A549 (cell line): ENCODE measurements at regions not wholly inside any gene's neighbourhood (a gene's known extent, or its start where the extent isn't known, plus 50 kb on each side); places are given as distances from the start of the nearest gene placed in this dataset.

Experiments
- ATAC-seq, 2 experiments: fragments of 200-7000 bp in 1 of 2; fragments of >200 bp in 1 of 2; cut with Nextera tagmentation in 1 of 2; cut with Tn5 transposase in 1 of 2; 3 replicates each; pipeline versions ENCODE4 v1.8.0 to v1.9.1; 2018 to 2020; ENCODE audit warnings: mild to moderate bottlenecking in 1 of 2, moderate library complexity in 1 of 2
- CTCF ChIA-PET: fragments of 300-600 bp; sonication (Branson Sonifier 250); formaldehyde crosslinking; extraction: SDS; loops from one replicate; lab custom pipeline; 2021; ENCODE audit warnings: antibody characterized with exemption, inconsistent platforms; lab: Yijun Ruan, JAX
- POLR2A ChIA-PET: fragments of 350-600 bp; formaldehyde crosslinking; extraction: SDS; loops from one replicate; lab custom pipeline; 2021; ENCODE audit warnings: antibody characterized with exemption, inconsistent platforms; lab: Yijun Ruan, JAX
- DNase-seq, 2 experiments: peaks; one replicate each; pipeline versions ENCODE4 v3.0.0 to v3.0.0-alpha.2; 2011 to 2016; ENCODE audit warnings: low read depth in 1 of 2, low spot score in 1 of 2
- FAIRE-seq: peaks from 2 replicates; lab custom pipeline; 2011; peaks lifted over from hg19 to GRCh38; lab: Jason Lieb, UNC
- H3K27ac ChIP-seq, 2 experiments: fragments of >200 bp; sonication (Bioruptor Twin); formaldehyde crosslinking; 3 replicates each; pipeline ENCODE4 v1.5.1; 2016 to 2017
- H3K4me1 ChIP-seq: fragments of >200 bp; sonication (Bioruptor Twin); formaldehyde crosslinking; 3 replicates; pipeline ENCODE4 v1.6.1; 2016
- H3K4me2 ChIP-seq: fragments of >200 bp; sonication (Bioruptor Twin); formaldehyde crosslinking; 3 replicates; pipeline ENCODE4 v1.6.1; 2016
- H3K4me3 ChIP-seq: fragments of >200 bp; sonication (Bioruptor Twin); formaldehyde crosslinking; 3 replicates; pipeline ENCODE4 v1.5.1; 2016
- H3K9me3 ChIP-seq: fragments of >200 bp; sonication (Bioruptor Twin); formaldehyde crosslinking; 3 replicates; pipeline ENCODE4 v1.6.1; 2016
- BHLHE40 ChIP-seq: IDR thresholded peaks from 2 replicates; pipeline ENCODE4 v1.6.1; 2012; ENCODE audit warnings: low read depth, low read length, inconsistent platforms
- CEBPB ChIP-seq, 2 experiments: fragments of >200 bp in 1 of 2; sonication (Bioruptor Twin) in 1 of 2; formaldehyde crosslinking in 1 of 2; IDR thresholded peaks; 2 replicates each; pipeline ENCODE4 v1.6.1; 2012 to 2016
- CHD2 ChIP-seq: fragments of 150-350 bp; IDR thresholded peaks from 2 replicates; pipeline ENCODE4 v1.6.1; 2014; ENCODE audit warnings: low read length; ENCODE audit not compliant: partially characterized antibody
- EHMT2 ChIP-seq: fragments of 200-600 bp; sonication (generic); IDR thresholded peaks from 2 replicates; pipeline ENCODE4 v1.6.1; 2016; ENCODE audit warnings: antibody characterized with exemption, low read depth, mild to moderate bottlenecking, moderate library complexity
- EP300 ChIP-seq, 2 experiments: fragments of >200 bp; sonication (Bioruptor Twin); formaldehyde crosslinking; IDR thresholded peaks; 2 replicates in 1 of 2; 3 replicates in 1 of 2; pipeline ENCODE4 v1.6.1; 2016 to 2017
- ESRRA ChIP-seq: fragments of 150-350 bp; IDR thresholded peaks from 2 replicates; pipeline ENCODE4 v1.6.1; 2014; ENCODE audit warnings: mild to moderate bottlenecking, low read length, borderline replicate concordance
- HMGXB4 ChIP-seq: fragments of 250-450 bp; sonication (Bioruptor Pico); IDR thresholded peaks from 2 replicates; pipeline ENCODE4 v1.5.0; 2021; ENCODE audit warnings: mild to moderate bottlenecking, moderate library complexity, borderline replicate concordance
- JUN ChIP-seq, 2 experiments: fragments of >200 bp; sonication (Bioruptor Twin); formaldehyde crosslinking; IDR thresholded peaks; 2 replicates in 1 of 2; 3 replicates in 1 of 2; pipeline ENCODE4 v1.6.1; 2016 to 2017
- KDM1A ChIP-seq: fragments of 200-600 bp; sonication (generic); IDR thresholded peaks from 2 replicates; pipeline ENCODE4 v1.6.1; 2016; ENCODE audit warnings: low read depth, mild to moderate bottlenecking
- KDM5A ChIP-seq: fragments of 200-600 bp; sonication (generic); IDR thresholded peaks from 2 replicates; pipeline ENCODE4 v1.6.1; 2016; ENCODE audit warnings: antibody characterized with exemption, mild to moderate bottlenecking
- MYC ChIP-seq: IDR thresholded peaks from 2 replicates; pipeline ENCODE4 v1.6.1; 2012; ENCODE audit warnings: mild to moderate bottlenecking, inconsistent platforms, low read length, improper control_type of control experiment, borderline replicate concordance
- PBX3 ChIP-seq: IDR thresholded peaks from 2 replicates; pipeline ENCODE4 v1.6.1; 2012
- POLR2A ChIP-seq: IDR thresholded peaks from 2 replicates; pipeline ENCODE4 v1.6.1; 2012; ENCODE audit warnings: mild to moderate bottlenecking, low read length
- RARB ChIP-seq: fragments of 250-450 bp; sonication (Bioruptor Pico); IDR thresholded peaks from 2 replicates; pipeline ENCODE4 v1.8.0; 2021; ENCODE audit warnings: mild to moderate bottlenecking, moderate library complexity
- RNF2 ChIP-seq: fragments of 200-600 bp; sonication (generic); IDR thresholded peaks from 2 replicates; pipeline ENCODE4 v1.6.1; 2016; ENCODE audit warnings: low read depth, mild to moderate bottlenecking, antibody characterized with exemption, moderate library complexity, borderline replicate concordance
- USF2 ChIP-seq: fragments of 450-650 bp; IDR thresholded peaks from 2 replicates; pipeline ENCODE4 v1.6.1; 2014; ENCODE audit warnings: antibody characterized with exemption
- ZFP36 ChIP-seq: fragments of 450-650 bp; IDR thresholded peaks from 2 replicates; pipeline ENCODE4 v1.6.1; 2014; ENCODE audit warnings: borderline replicate concordance; ENCODE audit not compliant: partially characterized antibody
- ZNF302 ChIP-seq: fragments of 250-450 bp; sonication (Bioruptor Pico); IDR thresholded peaks from 2 replicates; pipeline ENCODE4 v1.9.0; 2021; ENCODE audit warnings: inconsistent platforms, mild to moderate bottlenecking, moderate library complexity
- WGBS: methylation state at CpG from one replicate; pipeline ENCODE4 v1.1.6; 2017; ENCODE audit errors: missing lambda C conversion rate; 5-methylcytosine and 5-hydroxymethylcytosine counted together
- TF ChIP-seq, protein P1 (sequence below): fragments of >200 bp; sonication (Bioruptor Twin); formaldehyde crosslinking; IDR thresholded peaks from 2 replicates; pipeline ENCODE4 v1.6.1; 2016
- TF ChIP-seq, protein P2 (sequence below): fragments of 200-600 bp; sonication (generic); IDR thresholded peaks from 2 replicates; pipeline ENCODE4 v1.6.1; 2016; ENCODE audit warnings: antibody characterized with exemption, mild to moderate bottlenecking, moderate library complexity
- TF ChIP-seq, protein P3 (sequence below): fragments of 250-450 bp; sonication (Bioruptor Pico); IDR thresholded peaks from 2 replicates; pipeline ENCODE4 v1.5.0; 2020; ENCODE audit warnings: low read depth, mild to moderate bottlenecking, moderate library complexity
- TF ChIP-seq, protein P4 (sequence below): fragments of >200 bp; sonication (Bioruptor Twin); formaldehyde crosslinking; IDR thresholded peaks from 3 replicates; pipeline ENCODE4 v1.6.1; 2016

DNA sequence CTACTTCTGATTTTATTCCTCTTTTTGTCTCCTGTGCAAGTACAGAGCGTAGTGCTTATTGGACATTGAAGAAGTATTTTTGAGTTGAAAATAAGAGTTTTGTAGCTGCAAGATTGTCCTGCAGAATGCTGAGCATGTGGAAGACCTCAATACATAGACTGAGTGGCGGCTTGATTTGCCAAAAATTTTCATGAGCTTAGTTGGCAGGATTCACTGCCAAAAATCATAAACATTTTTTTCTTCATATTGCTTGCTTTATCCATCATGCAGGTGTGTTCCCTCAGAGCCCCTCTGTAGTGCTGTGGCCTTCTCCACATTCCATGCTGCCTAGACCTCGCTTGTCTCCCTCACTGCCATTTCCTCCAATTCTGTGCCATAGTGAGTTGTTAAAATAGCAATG is 100.1 kb downstream of the DUSP10 start:
- no peak for DNase-seq
- no peak for ATAC-seq
- H3K4me2 ChIP-seq: no peak overlapping the region
- no peak overlapping the region for H3K27ac ChIP-seq
- TF ChIP-seq, protein P1, sequence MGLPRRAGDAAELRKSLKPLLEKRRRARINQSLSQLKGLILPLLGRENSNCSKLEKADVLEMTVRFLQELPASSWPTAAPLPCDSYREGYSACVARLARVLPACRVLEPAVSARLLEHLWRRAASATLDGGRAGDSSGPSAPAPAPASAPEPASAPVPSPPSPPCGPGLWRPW: no peak
- no peak for TF ChIP-seq CHD2
- no peak for TF ChIP-seq EP300 (IDR thresholded peaks at IDR 0.05)
- TF ChIP-seq USF2: no peak
- TF ChIP-seq, protein P2, sequence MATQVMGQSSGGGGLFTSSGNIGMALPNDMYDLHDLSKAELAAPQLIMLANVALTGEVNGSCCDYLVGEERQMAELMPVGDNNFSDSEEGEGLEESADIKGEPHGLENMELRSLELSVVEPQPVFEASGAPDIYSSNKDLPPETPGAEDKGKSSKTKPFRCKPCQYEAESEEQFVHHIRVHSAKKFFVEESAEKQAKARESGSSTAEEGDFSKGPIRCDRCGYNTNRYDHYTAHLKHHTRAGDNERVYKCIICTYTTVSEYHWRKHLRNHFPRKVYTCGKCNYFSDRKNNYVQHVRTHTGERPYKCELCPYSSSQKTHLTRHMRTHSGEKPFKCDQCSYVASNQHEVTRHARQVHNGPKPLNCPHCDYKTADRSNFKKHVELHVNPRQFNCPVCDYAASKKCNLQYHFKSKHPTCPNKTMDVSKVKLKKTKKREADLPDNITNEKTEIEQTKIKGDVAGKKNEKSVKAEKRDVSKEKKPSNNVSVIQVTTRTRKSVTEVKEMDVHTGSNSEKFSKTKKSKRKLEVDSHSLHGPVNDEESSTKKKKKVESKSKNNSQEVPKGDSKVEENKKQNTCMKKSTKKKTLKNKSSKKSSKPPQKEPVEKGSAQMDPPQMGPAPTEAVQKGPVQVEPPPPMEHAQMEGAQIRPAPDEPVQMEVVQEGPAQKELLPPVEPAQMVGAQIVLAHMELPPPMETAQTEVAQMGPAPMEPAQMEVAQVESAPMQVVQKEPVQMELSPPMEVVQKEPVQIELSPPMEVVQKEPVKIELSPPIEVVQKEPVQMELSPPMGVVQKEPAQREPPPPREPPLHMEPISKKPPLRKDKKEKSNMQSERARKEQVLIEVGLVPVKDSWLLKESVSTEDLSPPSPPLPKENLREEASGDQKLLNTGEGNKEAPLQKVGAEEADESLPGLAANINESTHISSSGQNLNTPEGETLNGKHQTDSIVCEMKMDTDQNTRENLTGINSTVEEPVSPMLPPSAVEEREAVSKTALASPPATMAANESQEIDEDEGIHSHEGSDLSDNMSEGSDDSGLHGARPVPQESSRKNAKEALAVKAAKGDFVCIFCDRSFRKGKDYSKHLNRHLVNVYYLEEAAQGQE: no peak
- no peak overlapping the region for H3K4me3 ChIP-seq
- ChIA-PET POLR2A (no interaction called here), CTCF (no interaction called here)
- H3K4me1 ChIP-seq: no peaks in the 10 kb centered on the region
- no peak for FAIRE-seq
- H3K9me3 ChIP-seq: no peaks in the 10 kb centered on the region
- WGBS: 64% methylated on average over 3 of the region's 3 CpGs

DNA sequence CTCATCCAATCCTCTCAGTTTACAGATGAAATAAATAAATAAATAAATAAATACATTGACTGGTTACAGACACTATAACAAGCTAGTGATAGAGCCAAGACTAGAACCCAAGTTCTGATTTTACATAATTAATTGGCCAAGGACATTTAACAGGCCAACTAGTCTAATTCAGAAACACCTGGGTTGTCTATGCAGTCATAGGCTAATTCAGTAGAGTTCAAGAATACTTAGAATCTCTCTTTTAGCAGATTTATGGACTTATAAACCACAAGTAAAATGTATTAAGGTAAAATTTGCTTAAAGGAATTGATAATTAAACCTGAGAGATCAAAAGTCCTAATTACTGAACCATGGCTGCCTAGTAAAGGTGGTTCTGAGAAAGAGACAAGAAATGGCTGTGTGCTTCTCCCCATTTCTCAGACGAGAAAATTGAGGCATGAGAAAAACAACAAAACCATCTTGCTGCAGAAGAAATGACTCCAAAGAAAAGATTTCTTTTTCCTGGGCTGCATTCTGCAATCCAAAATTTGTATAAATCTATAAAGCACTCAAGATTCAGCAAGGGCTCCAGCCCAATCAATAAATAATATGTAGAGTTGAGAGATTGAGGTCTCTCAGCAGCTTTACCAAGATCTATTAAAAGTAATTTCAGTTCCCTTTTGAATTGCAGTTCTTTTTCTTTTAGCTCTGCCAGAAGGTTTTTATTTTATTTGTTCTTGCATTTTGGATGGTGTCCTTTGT is 98.3 kb downstream of the DUSP10 start:
- no peak overlapping the region for H3K4me3 ChIP-seq
- DNase-seq (no peak), ATAC-seq (no peak), FAIRE-seq (no peak)
- H3K4me2 ChIP-seq: no peak overlapping the region
- ChIA-PET POLR2A (no interaction called here), CTCF (no interaction called here)
- no peaks in the 10 kb centered on the region for H3K9me3 ChIP-seq
- 46% methylated on average over 1 of the region's 1 CpG for WGBS
- TF ChIP-seq MYC (no peak), CEBPB (IDR thresholded peaks at IDR 0.05) (no peak), EHMT2 (no peak), ZNF302 (CRISPR knock-in tag) (no peak), KDM5A (no peak), POLR2A (no peak), BHLHE40 (no peak), PBX3 (no peak), RNF2 (no peak), KDM1A (no peak), ESRRA (no peak), HMGXB4 (CRISPR knock-in tag) (no peak), ZFP36 (no peak), JUN (IDR thresholded peaks at IDR 0.05) (no peak), RARB (CRISPR knock-in tag) (no peak)
- TF ChIP-seq, protein P3, sequence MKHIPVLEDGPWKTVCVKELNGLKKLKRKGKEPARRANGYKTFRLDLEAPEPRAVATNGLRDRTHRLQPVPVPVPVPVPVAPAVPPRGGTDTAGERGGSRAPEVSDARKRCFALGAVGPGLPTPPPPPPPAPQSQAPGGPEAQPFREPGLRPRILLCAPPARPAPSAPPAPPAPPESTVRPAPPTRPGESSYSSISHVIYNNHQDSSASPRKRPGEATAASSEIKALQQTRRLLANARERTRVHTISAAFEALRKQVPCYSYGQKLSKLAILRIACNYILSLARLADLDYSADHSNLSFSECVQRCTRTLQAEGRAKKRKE (CRISPR knock-in tag): no peak
- TF ChIP-seq, protein P4, sequence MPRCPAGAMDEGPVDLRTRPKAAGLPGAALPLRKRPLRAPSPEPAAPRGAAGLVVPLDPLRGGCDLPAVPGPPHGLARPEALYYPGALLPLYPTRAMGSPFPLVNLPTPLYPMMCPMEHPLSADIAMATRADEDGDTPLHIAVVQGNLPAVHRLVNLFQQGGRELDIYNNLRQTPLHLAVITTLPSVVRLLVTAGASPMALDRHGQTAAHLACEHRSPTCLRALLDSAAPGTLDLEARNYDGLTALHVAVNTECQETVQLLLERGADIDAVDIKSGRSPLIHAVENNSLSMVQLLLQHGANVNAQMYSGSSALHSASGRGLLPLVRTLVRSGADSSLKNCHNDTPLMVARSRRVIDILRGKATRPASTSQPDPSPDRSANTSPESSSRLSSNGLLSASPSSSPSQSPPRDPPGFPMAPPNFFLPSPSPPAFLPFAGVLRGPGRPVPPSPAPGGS: no peak
- TF ChIP-seq, protein P2: no peak
- no peak overlapping the region for H3K27ac ChIP-seq
- H3K4me1 ChIP-seq: no peaks in the 10 kb centered on the region
